SK-N-MC (cell line): ENCODE measurements at regions not wholly inside any gene's neighbourhood (a gene's known extent, or its start where the extent isn't known, plus 50 kb on each side); places are given as distances from the start of the nearest gene placed in this dataset.

Experiments
- EZH2 ChIP-seq: fragments of 200-600 bp; sonication (generic); IDR thresholded peaks from one replicate; pipeline ENCODE4 v1.6.1; 2017; ENCODE audit warnings: antibody characterized with exemption
- FOXP2 ChIP-seq: optimal IDR thresholded peaks from 2 replicates; pipeline ENCODE3; 2011; ENCODE audit warnings: mild to moderate bottlenecking, moderate library complexity; ENCODE audit not compliant: insufficient read depth; ENCODE audit errors: extremely low read length, control extremely low read depth
- POLR2AphosphoS5 ChIP-seq: IDR thresholded peaks from 2 replicates; pipeline ENCODE4 v1.6.1; 2012; ENCODE audit warnings: mild to moderate bottlenecking, low read depth, low read length, borderline replicate concordance

- TF ChIP-seq EZH2: no peak
- no peak for TF ChIP-seq POLR2AphosphoS5
- no peak for TF ChIP-seq FOXP2
Observed at GRCh38 chr3:76177610-76178009, 392.3 kb upstream of the ZNF717 start.
